Stimulated activated CD4-positive, alpha-beta T cell treated with anti-CD3 and anti-CD28 coated beads, Interleukin-12 subunit alpha, Interleukin-12 subunit beta, amount 100 ng/mL, for 48 hours (primary cell): ENCODE measurements at regions not wholly inside any gene's neighbourhood (a gene's known extent, or its start where the extent isn't known, plus 50 kb on each side); places are given as distances from the start of the nearest gene placed in this dataset.

Experiments
- DNase-seq, 3 donors: peaks; one replicate each; pipeline ENCODE4 v3.0.0-alpha.2; 2020; ENCODE audit warnings: low read depth in 2 of 3, low spot score in 1 of 3

- DNase-seq = no peak
These were observed 467.1 kb downstream of the ZNF608 start for GRCh38 chr5:124279146-124279876.

- no peak for DNase-seq
These were observed 467.8 kb downstream of the ZNF608 start for GRCh38 chr5:124278636-124279035.

- DNase-seq = no peak
These were observed 468.5 kb downstream of the ZNF608 start for GRCh38 chr5:124277767-124278545.

GRCh38 chr5:124276166-124276565, 470.3 kb downstream of the ZNF608 start:
- DNase-seq = no peak

- no peak for DNase-seq
These were observed 471.5 kb downstream of the ZNF608 start for GRCh38 chr5:124274949-124275348.

- DNase-seq = no peak
These were observed 481.9 kb downstream of the ZNF608 start for GRCh38 chr5:124264499-124264898.

GRCh38 chr5:124263680-124264491, 482.6 kb downstream of the ZNF608 start:
- no peak for DNase-seq

GRCh38 chr5:124262991-124263571, 483.4 kb downstream of the ZNF608 start:
- DNase-seq = no peak

GRCh38 chr5:124262470-124262869, 484.0 kb downstream of the ZNF608 start:
- no peak for DNase-seq

GRCh38 chr5:124261848-124262247, 484.6 kb downstream of the ZNF608 start:
- no peak for DNase-seq

GRCh38 chr5:124260921-124261515, 485.4 kb downstream of the ZNF608 start:
- no peak for DNase-seq

- no peak for DNase-seq
These were observed 487.4 kb downstream of the ZNF608 start for GRCh38 chr5:124259017-124259416.

GRCh38 chr5:124257048-124257447, 489.4 kb downstream of the ZNF608 start:
- DNase-seq = no peak

GRCh38 chr5:124253203-124253810, 493.1 kb downstream of the ZNF608 start:
- DNase-seq = no peak

GRCh38 chr5:124252747-124253146, 493.7 kb downstream of the ZNF608 start:
- no peak for DNase-seq

- DNase-seq = no peak
These were observed 494.2 kb downstream of the ZNF608 start for GRCh38 chr5:124252191-124252638.

GRCh38 chr5:124245276-124245675, 501.2 kb downstream of the ZNF608 start:
- DNase-seq = no peak

- no peak for DNase-seq
These were observed 505.7 kb downstream of the ZNF608 start for GRCh38 chr5:124240732-124241131.

- DNase-seq = no peak
These were observed 506.9 kb downstream of the ZNF608 start for GRCh38 chr5:124239572-124239971.

- no peak for DNase-seq
These were observed 508.1 kb downstream of the ZNF608 start for GRCh38 chr5:124238350-124238749.
